ENCODE measurements at regions not wholly inside any gene's neighbourhood (a gene's known extent, or its start where the extent isn't known, plus 50 kb on each side); places are given as distances from the start of the nearest gene placed in this dataset.
"Not testable (repeated sequence)": the region's sequence is repeated elsewhere in the genome, so short reads cannot be mapped to it uniquely, and the experiment has no call there.

- not testable (repeated sequence) for DNase-seq (ENCODE audit: extremely low read depth in 1 of 11, low read depth in 9 of 11, low spot score in 4 of 11)
Observed at GRCh38 chr6:3672339-3672738, 79.2 kb downstream of the PXDC1 start.

- DNase-seq (ENCODE audit: extremely low read depth in 1 of 11, low read depth in 9 of 11, low spot score in 4 of 11): no peak
Observed at GRCh38 chr6:3671382-3671781, 80.1 kb downstream of the PXDC1 start.

GRCh38 chr6:3670356-3670755 is 81.2 kb downstream of the PXDC1 start:
- DNase-seq (ENCODE audit: extremely low read depth in 1 of 11, low read depth in 9 of 11, low spot score in 4 of 11): no peak

GRCh38 chr6:3669916-3670315 is 81.6 kb downstream of the PXDC1 start:
- no peak for DNase-seq (ENCODE audit: extremely low read depth in 1 of 11, low read depth in 9 of 11, low spot score in 4 of 11)

GRCh38 chr6:3665608-3666007 is 85.9 kb downstream of the PXDC1 start:
- DNase-seq (ENCODE audit: extremely low read depth in 1 of 11, low read depth in 9 of 11, low spot score in 4 of 11): no peak

- peak in 8 of 11 donors; percentile 24 to 62 (median 38) for DNase-seq (ENCODE audit: extremely low read depth in 1 of 11, low read depth in 9 of 11, low spot score in 4 of 11)
Observed at GRCh38 chr6:3664625-3665041, 86.9 kb downstream of the PXDC1 start.

- no peak for DNase-seq (ENCODE audit: extremely low read depth in 1 of 11, low read depth in 9 of 11, low spot score in 4 of 11)
Observed at GRCh38 chr6:3663811-3664210, 87.7 kb downstream of the PXDC1 start.

- peak in 1 of 11 donors; percentile 7 for DNase-seq (ENCODE audit: extremely low read depth in 1 of 11, low read depth in 9 of 11, low spot score in 4 of 11)
Observed at GRCh38 chr6:3663081-3663480, 88.4 kb downstream of the PXDC1 start.

GRCh38 chr6:3661390-3661789 is 90.1 kb downstream of the PXDC1 start:
- DNase-seq (ENCODE audit: extremely low read depth in 1 of 11, low read depth in 9 of 11, low spot score in 4 of 11): no peak

- DNase-seq (ENCODE audit: extremely low read depth in 1 of 11, low read depth in 9 of 11, low spot score in 4 of 11): no peak
Observed at GRCh38 chr6:3660473-3660872, 91.0 kb downstream of the PXDC1 start.

GRCh38 chr6:3659748-3660147 is 91.8 kb downstream of the PXDC1 start:
- DNase-seq (ENCODE audit: extremely low read depth in 1 of 11, low read depth in 9 of 11, low spot score in 4 of 11): no peak

GRCh38 chr6:3656076-3656475 is 95.4 kb downstream of the PXDC1 start:
- DNase-seq (ENCODE audit: extremely low read depth in 1 of 11, low read depth in 9 of 11, low spot score in 4 of 11): no peak

GRCh38 chr6:3654898-3655297 is 96.6 kb downstream of the PXDC1 start:
- DNase-seq (ENCODE audit: extremely low read depth in 1 of 11, low read depth in 9 of 11, low spot score in 4 of 11): no peak

GRCh38 chr6:3654436-3654835 is 97.1 kb downstream of the PXDC1 start:
- DNase-seq (ENCODE audit: extremely low read depth in 1 of 11, low read depth in 9 of 11, low spot score in 4 of 11): no peak

GRCh38 chr6:3653528-3654070 is 97.9 kb downstream of the PXDC1 start:
- DNase-seq (ENCODE audit: extremely low read depth in 1 of 11, low read depth in 9 of 11, low spot score in 4 of 11): no peak

GRCh38 chr6:3651698-3652229 is 99.7 kb downstream of the PXDC1 start:
- no peak for DNase-seq (ENCODE audit: extremely low read depth in 1 of 11, low read depth in 9 of 11, low spot score in 4 of 11)

- no peak for DNase-seq (ENCODE audit: extremely low read depth in 1 of 11, low read depth in 9 of 11, low spot score in 4 of 11)
Observed at GRCh38 chr6:3650959-3651697, 100.4 kb downstream of the PXDC1 start.

- no peak for DNase-seq (ENCODE audit: extremely low read depth in 1 of 11, low read depth in 9 of 11, low spot score in 4 of 11)
Observed at GRCh38 chr6:3650076-3650958, 101.2 kb downstream of the PXDC1 start.

- no peak for DNase-seq (ENCODE audit: extremely low read depth in 1 of 11, low read depth in 9 of 11, low spot score in 4 of 11)
Observed at GRCh38 chr6:3648724-3649123, 102.8 kb downstream of the PXDC1 start.
